Naive B cell (primary cell): ENCODE measurements at regions not wholly inside any gene's neighbourhood (a gene's known extent, or its start where the extent isn't known, plus 50 kb on each side); places are given as distances from the start of the nearest gene placed in this dataset.

Source experiments
- ATAC-seq, 2 donors: fragments of 150-1000 bp; cut with Tn5 transposase; 2 replicates each; pipeline ENCODE4 v1.10.0; 2021; ENCODE audit warnings: low read depth in 2 of 2, mild to moderate bottlenecking in 2 of 2, moderate library complexity in 2 of 2
- DNase-seq: peaks from one replicate; pipeline ENCODE4 v3.0.0; 2022
- H3K27ac Mint-ChIP-seq, 6 donors: one replicate each; pipeline ENCODE4 v1.8.0; 2020 to 2022; ENCODE audit warnings: mild to moderate bottlenecking in 6 of 6, mixed read lengths in 6 of 6, moderate library complexity in 5 of 6, inconsistent platforms in 2 of 6
- H3K27me3 Mint-ChIP-seq, 3 donors: one replicate each; pipeline ENCODE4 v1.8.0; 2021 to 2022; ENCODE audit warnings: mixed read lengths in 3 of 3, mild to moderate bottlenecking in 1 of 3
- H3K36me3 Mint-ChIP-seq, 2 donors: one replicate each; pipeline ENCODE4 v1.8.0; 2020 to 2022; ENCODE audit warnings: mixed read lengths in 2 of 2, inconsistent platforms in 1 of 2, mild to moderate bottlenecking in 1 of 2
- H3K4me1 Mint-ChIP-seq, 3 donors: one replicate each; pipeline ENCODE4 v1.8.0; 2020 to 2022; ENCODE audit warnings: mixed read lengths in 3 of 3, inconsistent platforms in 1 of 3, mild to moderate bottlenecking in 1 of 3, moderate library complexity in 1 of 3
- H3K4me3 Mint-ChIP-seq, 8 donors: one replicate each; pipeline ENCODE4 v1.8.0; 2020 to 2022; ENCODE audit warnings: mild to moderate bottlenecking in 8 of 8, mixed read lengths in 8 of 8, moderate library complexity in 8 of 8, inconsistent platforms in 2 of 8
- H3K9me3 Mint-ChIP-seq, 7 donors: one replicate each; pipeline ENCODE4 v1.8.0; 2020 to 2022; ENCODE audit warnings: mixed read lengths in 7 of 7, mild to moderate bottlenecking in 5 of 7, inconsistent platforms in 2 of 7, moderate library complexity in 1 of 7

DNA sequence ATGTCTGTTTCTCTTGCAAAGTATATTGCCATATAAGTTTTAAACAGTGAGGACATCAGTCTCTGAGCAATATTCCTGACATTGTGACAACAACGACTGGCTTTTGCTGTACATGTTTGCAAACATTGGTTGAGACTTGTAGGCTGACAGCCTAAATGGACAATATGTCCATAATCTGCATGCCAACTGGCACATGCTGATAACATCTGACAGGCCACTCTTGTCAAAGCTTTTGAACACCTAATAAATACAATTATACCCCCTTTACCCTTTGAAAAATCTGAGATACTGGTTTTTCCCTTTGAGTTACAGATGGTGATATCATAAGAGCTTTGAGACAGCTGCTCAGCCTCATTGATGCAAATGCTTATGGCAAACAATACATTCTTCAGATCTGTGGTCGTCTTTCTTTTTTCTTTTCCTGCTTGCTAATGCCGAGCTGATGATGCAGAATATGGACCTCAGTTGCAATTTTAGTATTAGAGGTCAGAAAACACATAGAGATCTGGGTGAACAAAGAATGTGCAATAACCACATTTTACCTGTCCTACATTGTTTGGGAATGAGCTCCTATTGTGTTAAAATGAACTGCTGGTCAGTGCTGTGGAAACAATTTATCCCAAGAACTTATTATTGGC is 114.9 kb downstream of the RFC3 start:
- Mint-ChIP-seq H3K9me3 (no peaks in the 10 kb centered on the region), H3K27ac (no peak overlapping the region), H3K27me3 (no peaks in the 10 kb centered on the region), H3K4me1 (no peaks in the 10 kb centered on the region), H3K4me3 (no peak overlapping the region), H3K36me3 (no peaks in the 10 kb centered on the region)
- DNase-seq (no peak), ATAC-seq (no peak)

DNA sequence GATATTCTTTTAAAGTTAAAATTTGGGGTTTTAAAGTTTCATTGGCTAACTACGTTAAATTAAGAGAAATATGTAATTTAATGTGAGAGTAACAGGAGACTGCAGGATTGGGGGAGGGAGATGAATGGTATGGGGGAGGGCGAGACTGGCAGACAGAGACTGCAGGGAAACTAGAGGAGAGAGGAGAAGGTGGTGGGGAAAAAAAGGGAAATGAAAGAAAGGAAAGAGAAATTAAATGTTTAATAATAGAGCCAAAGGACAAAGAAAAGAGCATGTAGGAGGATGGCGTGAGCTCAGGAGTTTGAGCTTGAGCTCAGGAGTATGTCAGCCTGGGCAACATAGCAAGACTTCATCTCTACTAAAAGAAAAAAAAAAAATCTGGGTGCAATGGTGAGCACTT is 115.9 kb downstream of the RFC3 start:
- Mint-ChIP-seq H3K36me3 (no peaks in the 10 kb centered on the region), H3K9me3 (no peaks in the 10 kb centered on the region), H3K4me1 (no peaks in the 10 kb centered on the region), H3K27me3 (no peaks in the 10 kb centered on the region), H3K4me3 (no peak overlapping the region), H3K27ac (peak overlapping the region in 1 of 6 donors; percentile 25)
- DNase-seq (no peak), ATAC-seq (no peak)

DNA sequence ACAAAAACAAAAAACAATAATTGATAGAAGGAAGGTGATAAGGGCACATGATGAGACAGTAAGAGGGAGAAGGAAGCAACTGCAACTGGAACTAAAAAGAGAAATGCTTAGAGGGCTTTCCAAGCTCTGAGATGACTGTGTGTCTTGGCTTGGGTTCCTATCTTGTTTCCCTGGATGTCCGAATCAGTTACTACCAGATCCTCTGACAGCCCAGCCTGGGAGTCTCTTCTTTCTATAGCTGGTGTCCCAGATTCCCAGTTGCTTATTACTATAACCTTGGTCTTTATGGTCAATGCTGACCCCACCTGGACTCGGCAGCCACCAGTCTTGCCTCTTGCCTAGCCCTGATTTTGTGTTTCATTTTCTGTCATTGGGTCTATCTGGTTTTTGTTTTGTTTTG is 116.4 kb downstream of the RFC3 start:
- DNase-seq (no peak), ATAC-seq (no peak)
- Mint-ChIP-seq H3K27ac (peak overlapping the region in 2 of 6 donors; percentile 25 to 75), H3K36me3 (no peaks in the 10 kb centered on the region), H3K4me3 (peak overlapping the region in 1 of 8 donors; percentile 30), H3K4me1 (no peaks in the 10 kb centered on the region), H3K27me3 (no peaks in the 10 kb centered on the region), H3K9me3 (no peaks in the 10 kb centered on the region)

DNA sequence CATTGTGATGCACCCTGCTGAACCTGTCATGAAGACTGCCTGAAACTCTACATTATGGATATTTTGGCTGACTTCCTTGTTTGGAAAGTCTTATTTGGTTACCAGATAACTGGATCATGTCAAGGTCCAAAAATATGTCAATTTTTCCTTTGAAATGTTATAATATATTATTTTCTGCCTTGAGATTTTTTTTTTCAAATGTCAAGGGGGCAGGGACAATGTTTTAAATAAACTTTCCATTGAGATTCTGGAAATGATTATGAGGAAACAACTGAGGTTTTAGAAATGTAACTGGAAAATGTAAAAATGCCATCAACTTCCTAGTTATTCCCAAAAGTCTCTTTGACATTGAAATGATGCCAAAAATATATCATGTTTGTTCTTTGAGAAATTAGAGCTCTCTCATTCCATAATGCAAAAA is 117.0 kb downstream of the RFC3 start:
- Mint-ChIP-seq H3K4me1 (no peaks in the 10 kb centered on the region), H3K4me3 (no peak overlapping the region), H3K9me3 (no peaks in the 10 kb centered on the region), H3K27me3 (no peaks in the 10 kb centered on the region), H3K27ac (no peak overlapping the region), H3K36me3 (no peaks in the 10 kb centered on the region)
- ATAC-seq (no peak), DNase-seq (no peak)

DNA sequence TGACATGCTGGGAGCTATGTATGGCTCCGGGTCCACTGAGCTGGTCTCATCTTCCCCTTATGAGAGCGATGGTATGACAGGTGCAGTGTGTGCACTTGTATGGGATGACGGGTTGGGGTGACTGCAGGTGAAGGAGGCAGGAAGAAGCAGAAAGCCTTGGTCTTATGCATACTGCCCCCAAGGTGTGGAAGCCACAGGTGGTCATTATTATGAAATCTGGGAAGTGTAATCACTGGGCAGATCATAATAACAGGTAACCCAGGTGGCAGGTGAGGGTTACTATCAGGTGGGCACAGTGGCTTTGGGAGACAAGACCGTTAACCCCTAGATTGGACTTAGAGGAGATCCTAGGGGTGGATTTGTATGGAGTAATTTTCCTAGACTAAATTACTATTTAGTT is 118.0 kb downstream of the RFC3 start:
- H3K27me3 Mint-ChIP-seq = no peaks in the 10 kb centered on the region
- H3K36me3 Mint-ChIP-seq = no peaks in the 10 kb centered on the region
- no peak overlapping the region for H3K27ac Mint-ChIP-seq
- DNase-seq (no peak), ATAC-seq (no peak)
- no peaks in the 10 kb centered on the region for H3K4me1 Mint-ChIP-seq
- no peak overlapping the region for H3K4me3 Mint-ChIP-seq
- H3K9me3 Mint-ChIP-seq = no peaks in the 10 kb centered on the region

DNA sequence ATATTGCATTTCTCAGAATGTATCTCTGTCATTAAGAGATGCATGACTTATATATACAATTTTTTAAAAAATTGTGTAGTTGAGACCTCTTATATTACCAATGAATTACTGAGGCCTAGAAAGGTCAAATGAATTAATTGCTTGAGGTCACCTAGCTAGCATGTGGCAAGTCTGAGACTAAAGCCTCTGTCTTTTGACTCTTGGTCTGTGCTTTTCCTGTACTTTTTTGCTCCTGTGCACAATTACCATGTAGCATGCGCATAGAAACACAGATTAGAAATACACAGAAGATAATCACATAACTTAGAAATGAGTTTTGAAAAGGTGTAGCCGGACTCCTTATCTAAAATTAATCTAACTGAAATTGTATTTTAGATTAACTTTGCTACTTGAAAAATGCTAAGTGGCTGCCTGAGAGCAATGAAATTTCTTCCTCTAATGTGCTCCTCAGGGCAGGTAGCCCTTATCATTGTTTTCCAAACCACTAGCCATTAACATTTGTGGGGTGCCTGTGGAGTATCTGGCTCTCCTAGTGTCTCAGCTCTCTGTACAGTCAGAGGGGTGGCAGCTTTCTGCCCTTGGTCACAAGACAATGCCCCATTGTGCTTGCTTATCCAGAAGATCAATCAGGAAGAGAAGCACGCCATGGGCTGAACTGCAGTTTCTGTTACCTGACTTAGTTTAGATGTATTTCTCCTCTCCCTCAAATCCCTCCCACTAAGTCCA is 119.6 kb downstream of the RFC3 start:
- no peaks in the 10 kb centered on the region for H3K4me1 Mint-ChIP-seq
- no peaks in the 10 kb centered on the region for H3K9me3 Mint-ChIP-seq
- H3K27me3 Mint-ChIP-seq = no peaks in the 10 kb centered on the region
- H3K4me3 Mint-ChIP-seq = no peak overlapping the region
- no peaks in the 10 kb centered on the region for H3K36me3 Mint-ChIP-seq
- no peak overlapping the region for H3K27ac Mint-ChIP-seq
- no peak for DNase-seq
- no peak for ATAC-seq

DNA sequence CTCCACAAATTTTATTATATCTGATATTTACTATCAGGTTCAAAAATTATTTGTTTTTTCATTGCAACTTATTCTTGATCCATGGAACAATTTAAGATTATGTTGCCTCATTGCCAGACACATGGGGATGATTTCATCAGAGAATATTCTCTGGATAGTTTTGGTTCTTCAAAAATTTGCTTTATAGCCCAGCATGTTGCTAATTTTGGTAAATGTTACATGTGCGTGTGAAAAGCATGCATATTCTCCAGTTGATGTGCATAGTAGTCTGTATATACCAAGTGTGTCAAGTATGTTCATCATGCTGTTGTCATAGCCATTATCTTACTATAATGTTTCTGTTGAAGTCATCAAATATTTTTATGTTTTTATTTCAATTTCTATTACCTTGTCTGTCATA is 122.3 kb downstream of the RFC3 start:
- Mint-ChIP-seq H3K36me3 (no peaks in the 10 kb centered on the region), H3K9me3 (no peaks in the 10 kb centered on the region), H3K27ac (no peak overlapping the region), H3K4me3 (no peak overlapping the region), H3K27me3 (no peaks in the 10 kb centered on the region), H3K4me1 (no peaks in the 10 kb centered on the region)
- DNase-seq = no peak
- no peak for ATAC-seq

DNA sequence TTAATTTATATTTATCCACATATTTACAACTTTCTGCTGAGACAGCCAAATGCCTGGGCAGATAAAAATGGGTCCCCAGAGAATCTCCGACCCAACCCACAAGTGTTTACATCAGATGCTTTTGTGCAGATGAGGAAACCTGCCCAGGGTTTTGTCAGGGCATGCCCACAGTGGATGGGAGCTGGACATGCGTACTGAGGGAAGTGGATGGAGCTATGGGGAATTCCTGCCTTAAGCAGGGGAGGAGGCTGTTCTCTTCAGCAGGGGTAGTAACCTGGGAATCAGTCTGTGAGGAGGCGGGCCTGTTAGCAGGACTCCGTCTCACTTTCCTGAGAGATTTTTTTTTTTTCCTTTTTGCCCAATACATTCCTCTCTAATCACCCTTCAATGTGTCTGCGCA is 122.9 kb downstream of the RFC3 start:
- ATAC-seq (no peak), DNase-seq (no peak)
- H3K36me3 Mint-ChIP-seq = no peaks in the 10 kb centered on the region
- no peak overlapping the region for H3K4me3 Mint-ChIP-seq
- H3K27ac Mint-ChIP-seq = no peak overlapping the region
- H3K4me1 Mint-ChIP-seq = no peaks in the 10 kb centered on the region
- no peaks in the 10 kb centered on the region for H3K9me3 Mint-ChIP-seq
- H3K27me3 Mint-ChIP-seq = no peaks in the 10 kb centered on the region

DNA sequence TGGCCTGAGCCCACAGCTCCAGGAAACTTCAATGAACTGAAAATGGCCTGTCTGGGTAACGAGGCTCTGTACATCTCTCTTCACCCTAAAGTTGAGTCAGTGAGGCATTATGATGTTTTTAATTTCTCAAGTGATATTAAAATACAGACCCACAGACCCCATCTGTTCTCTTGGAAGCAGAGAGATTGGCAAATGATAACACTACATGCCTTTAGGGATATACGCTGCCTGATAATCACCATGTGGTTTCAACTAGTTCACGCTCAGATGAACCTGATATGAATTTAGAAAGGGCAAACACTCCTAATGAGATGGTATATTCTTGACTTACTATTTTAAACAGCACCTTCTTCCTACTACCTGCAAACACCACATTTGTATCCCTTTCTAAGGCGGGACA is 127.5 kb downstream of the RFC3 start:
- no peaks in the 10 kb centered on the region for H3K36me3 Mint-ChIP-seq
- H3K27ac Mint-ChIP-seq = no peak overlapping the region
- no peaks in the 10 kb centered on the region for H3K27me3 Mint-ChIP-seq
- no peaks in the 10 kb centered on the region for H3K4me1 Mint-ChIP-seq
- no peak for ATAC-seq
- peaks cover 0 to 9% (median 5%) of the 10 kb centered on the region in 7 donors for H3K9me3 Mint-ChIP-seq
- DNase-seq = no peak
- no peak overlapping the region for H3K4me3 Mint-ChIP-seq

DNA sequence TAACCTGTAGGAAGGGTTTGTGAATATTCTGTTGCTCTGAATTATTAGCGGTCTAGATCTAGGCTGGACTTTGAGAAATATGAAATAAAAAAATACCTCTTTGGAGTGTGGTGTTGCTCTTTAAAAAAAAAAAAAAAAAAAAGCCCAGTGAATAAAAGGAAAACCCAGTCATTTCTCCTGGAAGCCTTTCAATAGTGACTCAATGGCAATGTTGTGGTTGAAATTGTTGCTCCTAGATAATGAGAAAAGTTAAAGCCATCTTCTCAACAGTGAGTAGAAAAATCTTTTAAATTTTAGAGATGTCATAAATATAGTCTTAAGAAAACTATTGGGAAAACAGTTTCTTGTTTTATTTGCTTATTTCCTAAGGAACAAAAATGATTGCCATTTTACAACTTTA is 135.3 kb downstream of the RFC3 start:
- ATAC-seq (no peak), DNase-seq (no peak)
- no peak overlapping the region for H3K4me3 Mint-ChIP-seq
- H3K36me3 Mint-ChIP-seq = no peaks in the 10 kb centered on the region
- no peaks in the 10 kb centered on the region for H3K27me3 Mint-ChIP-seq
- H3K27ac Mint-ChIP-seq = no peak overlapping the region
- peaks cover 0 to 11% (median 2%) of the 10 kb centered on the region in 7 donors for H3K9me3 Mint-ChIP-seq
- no peaks in the 10 kb centered on the region for H3K4me1 Mint-ChIP-seq

DNA sequence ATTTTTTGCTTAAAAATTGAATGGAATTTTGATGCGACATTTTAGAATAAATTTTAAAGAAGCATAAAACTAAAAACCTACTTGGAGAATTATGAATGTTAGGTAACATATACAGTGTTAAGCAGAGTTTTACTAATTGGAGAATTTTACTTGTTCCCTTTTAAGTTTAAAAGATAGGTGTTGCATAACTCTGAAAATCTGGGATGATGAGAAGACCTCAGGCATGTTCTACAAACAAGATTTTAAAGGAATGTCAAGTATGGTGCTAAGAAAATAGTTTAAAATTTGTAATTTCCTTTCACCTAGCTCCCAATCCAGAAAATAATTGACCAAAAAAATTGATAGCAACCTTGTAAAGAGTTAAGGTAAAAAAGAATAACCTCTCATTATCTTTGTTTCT is 135.8 kb downstream of the RFC3 start:
- ATAC-seq (no peak), DNase-seq (no peak)
- Mint-ChIP-seq H3K36me3 (no peaks in the 10 kb centered on the region), H3K4me1 (no peaks in the 10 kb centered on the region), H3K9me3 (peaks cover 0 to 10% (median under 1%) of the 10 kb centered on the region in 7 donors), H3K27me3 (no peaks in the 10 kb centered on the region), H3K27ac (no peak overlapping the region), H3K4me3 (no peak overlapping the region)

DNA sequence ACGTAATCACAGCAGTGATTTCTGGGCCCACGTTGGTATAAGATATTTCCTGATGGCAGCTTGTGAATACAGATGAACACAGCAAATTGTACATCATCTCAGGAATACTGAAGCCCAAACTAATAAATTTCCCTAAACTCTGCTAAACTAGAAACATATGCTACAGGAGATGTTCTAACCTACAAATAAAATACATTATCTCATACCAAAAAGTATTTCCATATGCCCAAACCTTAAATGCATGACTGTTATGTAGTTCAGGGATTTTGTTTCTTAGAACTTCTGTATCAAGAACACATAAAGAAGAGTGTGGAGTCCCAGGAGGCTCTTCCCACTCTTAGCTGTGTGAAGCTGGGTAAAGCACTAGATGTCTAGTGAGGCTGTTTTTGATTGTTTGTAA is 138.4 kb downstream of the RFC3 start:
- ATAC-seq (no peak), DNase-seq (no peak)
- peaks cover 6 to 10% (median 9%) of the 10 kb centered on the region in 3 donors for H3K4me1 Mint-ChIP-seq
- H3K36me3 Mint-ChIP-seq = no peaks in the 10 kb centered on the region
- no peak overlapping the region for H3K27ac Mint-ChIP-seq
- no peaks in the 10 kb centered on the region for H3K9me3 Mint-ChIP-seq
- no peaks in the 10 kb centered on the region for H3K27me3 Mint-ChIP-seq
- H3K4me3 Mint-ChIP-seq = no peak overlapping the region

DNA sequence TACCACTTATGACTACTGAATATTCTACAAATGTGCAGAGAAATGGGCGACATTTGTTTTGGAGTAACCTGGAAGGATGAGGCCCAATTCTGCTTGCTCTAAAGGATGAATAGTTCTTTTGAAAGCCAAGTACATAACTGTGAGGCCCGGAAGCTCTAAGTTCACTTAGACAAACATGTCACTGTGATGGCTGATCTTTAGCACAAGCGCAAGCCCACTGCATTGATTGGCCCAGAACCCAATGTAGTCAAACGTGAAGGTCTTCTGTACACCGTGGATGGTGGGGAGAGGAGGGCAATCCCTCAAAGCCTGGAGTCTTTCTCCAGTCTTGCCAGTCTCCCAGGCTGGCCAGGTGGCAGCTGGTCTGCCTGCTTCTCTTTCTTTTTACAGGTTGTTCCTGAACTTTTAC is 139.6 kb downstream of the RFC3 start:
- no peak for ATAC-seq
- no peaks in the 10 kb centered on the region for H3K36me3 Mint-ChIP-seq
- no peak overlapping the region for H3K27ac Mint-ChIP-seq
- peaks cover 6 to 10% (median 9%) of the 10 kb centered on the region in 3 donors for H3K4me1 Mint-ChIP-seq
- H3K4me3 Mint-ChIP-seq = no peak overlapping the region
- no peaks in the 10 kb centered on the region for H3K9me3 Mint-ChIP-seq
- DNase-seq = no peak
- H3K27me3 Mint-ChIP-seq = no peaks in the 10 kb centered on the region

DNA sequence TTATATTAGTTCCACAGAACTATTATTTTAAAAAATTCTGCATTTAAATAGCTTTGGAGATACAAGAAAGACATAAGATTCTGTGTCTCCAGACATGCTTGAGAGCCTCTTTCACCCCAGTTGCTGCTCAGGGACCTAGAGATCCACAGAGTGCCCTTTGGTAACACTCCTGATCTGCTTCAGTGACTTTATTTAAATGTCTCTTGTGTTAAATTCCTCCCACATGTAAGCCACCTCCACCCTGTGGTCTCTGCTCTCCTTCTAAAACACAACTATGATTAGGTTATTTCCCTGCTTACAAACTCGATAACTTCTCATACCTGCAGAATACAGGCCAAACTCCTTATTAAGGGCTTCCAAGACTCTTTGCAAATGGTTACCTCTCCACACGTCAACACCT is 141.0 kb downstream of the RFC3 start:
- Mint-ChIP-seq H3K27ac (no peak overlapping the region), H3K27me3 (no peaks in the 10 kb centered on the region), H3K4me3 (no peak overlapping the region), H3K36me3 (no peaks in the 10 kb centered on the region), H3K4me1 (peaks cover 6 to 10% (median 9%) of the 10 kb centered on the region in 3 donors), H3K9me3 (no peaks in the 10 kb centered on the region)
- DNase-seq (no peak), ATAC-seq (no peak)
